Stimulated activated naive CD8-positive, alpha-beta T cell treated with anti-CD3 and anti-CD28 coated beads, Interleukin-15, Interleukin-2, amounts not matched to agents 100 ng/mL and 50 ng/mL, for 24 hours (primary cell): ENCODE measurements at regions not wholly inside any gene's neighbourhood (a gene's known extent, or its start where the extent isn't known, plus 50 kb on each side); places are given as distances from the start of the nearest gene placed in this dataset.
"Not testable (repeated sequence)": the region's sequence is repeated elsewhere in the genome, so short reads cannot be mapped to it uniquely, and the experiment has no call there.

Source experiments
- H3K27ac Mint-ChIP-seq: one replicate; pipeline ENCODE4 v1.8.0; 2021; ENCODE audit warnings: mild to moderate bottlenecking, mixed read lengths
- H3K27me3 Mint-ChIP-seq: one replicate; pipeline ENCODE4 v1.8.0; 2021; ENCODE audit warnings: mixed read lengths
- H3K36me3 Mint-ChIP-seq: one replicate; pipeline ENCODE4 v1.8.0; 2021; ENCODE audit warnings: low read depth, mixed read lengths
- H3K4me1 Mint-ChIP-seq: one replicate; pipeline ENCODE4 v1.8.0; 2021; ENCODE audit warnings: low read depth, mixed read lengths
- H3K4me3 Mint-ChIP-seq: one replicate; pipeline ENCODE4 v1.8.0; 2021; ENCODE audit warnings: mild to moderate bottlenecking, mixed read lengths
- H3K9me3 Mint-ChIP-seq: one replicate; pipeline ENCODE4 v1.8.0; 2021; ENCODE audit warnings: mixed read lengths

GRCh38 chr7:121761399-121761798, 111.6 kb upstream of the PTPRZ1 start:
- Mint-ChIP-seq H3K27me3 (no peaks in the 10 kb centered on the region), H3K9me3 (peaks cover 7% of the 10 kb centered on the region), H3K27ac (no peak overlapping the region), H3K4me1 (no peaks in the 10 kb centered on the region), H3K36me3 (no peaks in the 10 kb centered on the region), H3K4me3 (no peak overlapping the region)

- peaks cover 4% of the 10 kb centered on the region for H3K9me3 Mint-ChIP-seq
- H3K4me1 Mint-ChIP-seq = no peaks in the 10 kb centered on the region
- no peaks in the 10 kb centered on the region for H3K27me3 Mint-ChIP-seq
- H3K4me3 Mint-ChIP-seq = no peak overlapping the region
- H3K36me3 Mint-ChIP-seq = no peaks in the 10 kb centered on the region
- no peak overlapping the region for H3K27ac Mint-ChIP-seq
Observed at GRCh38 chr7:121755818-121756552, 117.0 kb upstream of the PTPRZ1 start.

- Mint-ChIP-seq H3K27ac (no peak overlapping the region), H3K27me3 (no peaks in the 10 kb centered on the region), H3K36me3 (no peaks in the 10 kb centered on the region), H3K9me3 (peaks cover 4% of the 10 kb centered on the region), H3K4me3 (no peak overlapping the region), H3K4me1 (no peaks in the 10 kb centered on the region)
Observed at GRCh38 chr7:121755286-121755685, 117.7 kb upstream of the PTPRZ1 start.

- Mint-ChIP-seq H3K4me1 (no peaks in the 10 kb centered on the region), H3K27ac (no peak overlapping the region), H3K27me3 (no peaks in the 10 kb centered on the region), H3K9me3 (peaks cover 4% of the 10 kb centered on the region), H3K36me3 (no peaks in the 10 kb centered on the region), H3K4me3 (no peak overlapping the region)
Observed at GRCh38 chr7:121753944-121754343, 119.0 kb upstream of the PTPRZ1 start.

GRCh38 chr7:121752706-121753105, 120.3 kb upstream of the PTPRZ1 start:
- H3K4me3 Mint-ChIP-seq = no peak overlapping the region

GRCh38 chr7:121748546-121748945, 124.4 kb upstream of the PTPRZ1 start:
- Mint-ChIP-seq H3K36me3 (no peaks in the 10 kb centered on the region), H3K4me3 (no peak overlapping the region), H3K27ac (no peak overlapping the region), H3K27me3 (no peaks in the 10 kb centered on the region), H3K9me3 (no peaks in the 10 kb centered on the region), H3K4me1 (no peaks in the 10 kb centered on the region)

More at GRCh38 chr7:121752706-121753105, 120.3 kb upstream of the PTPRZ1 start:
- Mint-ChIP-seq H3K36me3 (no peaks in the 10 kb centered on the region), H3K4me1 (no peaks in the 10 kb centered on the region), H3K9me3 (no peaks in the 10 kb centered on the region), H3K27me3 (no peaks in the 10 kb centered on the region), H3K27ac (no peak overlapping the region)

- no peaks in the 10 kb centered on the region for H3K27me3 Mint-ChIP-seq
- no peak overlapping the region for H3K27ac Mint-ChIP-seq
- H3K36me3 Mint-ChIP-seq = no peaks in the 10 kb centered on the region
- H3K9me3 Mint-ChIP-seq = no peaks in the 10 kb centered on the region
- no peak overlapping the region for H3K4me3 Mint-ChIP-seq
- H3K4me1 Mint-ChIP-seq = no peaks in the 10 kb centered on the region
Observed at GRCh38 chr7:121745856-121746255, 127.1 kb upstream of the PTPRZ1 start.

GRCh38 chr7:121744877-121745276, 128.1 kb upstream of the PTPRZ1 start:
- H3K27me3 Mint-ChIP-seq = no peaks in the 10 kb centered on the region
- no peaks in the 10 kb centered on the region for H3K4me1 Mint-ChIP-seq
- no peak overlapping the region for H3K4me3 Mint-ChIP-seq
- H3K27ac Mint-ChIP-seq = no peak overlapping the region
- H3K9me3 Mint-ChIP-seq = no peaks in the 10 kb centered on the region
- no peaks in the 10 kb centered on the region for H3K36me3 Mint-ChIP-seq

GRCh38 chr7:121744319-121744718, 128.6 kb upstream of the PTPRZ1 start:
- H3K27ac Mint-ChIP-seq = no peak overlapping the region
- H3K4me3 Mint-ChIP-seq = no peak overlapping the region
- H3K9me3 Mint-ChIP-seq = no peaks in the 10 kb centered on the region
- H3K27me3 Mint-ChIP-seq = no peaks in the 10 kb centered on the region
- H3K4me1 Mint-ChIP-seq = no peaks in the 10 kb centered on the region
- no peaks in the 10 kb centered on the region for H3K36me3 Mint-ChIP-seq

GRCh38 chr7:121741896-121742295, 131.1 kb upstream of the PTPRZ1 start:
- Mint-ChIP-seq H3K4me1 (no peaks in the 10 kb centered on the region), H3K36me3 (no peaks in the 10 kb centered on the region), H3K9me3 (no peaks in the 10 kb centered on the region), H3K4me3 (no peak overlapping the region), H3K27ac (no peak overlapping the region), H3K27me3 (no peaks in the 10 kb centered on the region)

GRCh38 chr7:121739465-121739864, 133.5 kb upstream of the PTPRZ1 start:
- no peak overlapping the region for H3K27ac Mint-ChIP-seq
- H3K9me3 Mint-ChIP-seq = no peaks in the 10 kb centered on the region
- no peak overlapping the region for H3K4me3 Mint-ChIP-seq
- H3K4me1 Mint-ChIP-seq = no peaks in the 10 kb centered on the region
- no peaks in the 10 kb centered on the region for H3K27me3 Mint-ChIP-seq
- H3K36me3 Mint-ChIP-seq = no peaks in the 10 kb centered on the region

- no peak overlapping the region for H3K27ac Mint-ChIP-seq
- no peaks in the 10 kb centered on the region for H3K27me3 Mint-ChIP-seq
- H3K9me3 Mint-ChIP-seq = peaks cover 8% of the 10 kb centered on the region
- no peaks in the 10 kb centered on the region for H3K4me1 Mint-ChIP-seq
- no peaks in the 10 kb centered on the region for H3K36me3 Mint-ChIP-seq
- no peak overlapping the region for H3K4me3 Mint-ChIP-seq
Observed at GRCh38 chr7:121730869-121731268, 142.1 kb upstream of the PTPRZ1 start.

GRCh38 chr7:121714559-121715303, 158.2 kb upstream of the PTPRZ1 start:
- Mint-ChIP-seq H3K27ac (no peak overlapping the region), H3K9me3 (peaks cover 6% of the 10 kb centered on the region), H3K27me3 (no peaks in the 10 kb centered on the region), H3K4me3 (no peak overlapping the region), H3K4me1 (no peaks in the 10 kb centered on the region), H3K36me3 (no peaks in the 10 kb centered on the region)

- not testable (repeated sequence) for H3K27me3 Mint-ChIP-seq, H3K27ac Mint-ChIP-seq, H3K4me1 Mint-ChIP-seq, H3K36me3 Mint-ChIP-seq, H3K4me3 Mint-ChIP-seq, H3K9me3 Mint-ChIP-seq
Observed at GRCh38 chr7:121712961-121713360, 160.0 kb upstream of the PTPRZ1 start.

GRCh38 chr7:121697731-121698316, 175.1 kb upstream of the PTPRZ1 start:
- Mint-ChIP-seq H3K27ac (no peak overlapping the region), H3K4me1 (no peaks in the 10 kb centered on the region), H3K36me3 (no peaks in the 10 kb centered on the region), H3K27me3 (no peaks in the 10 kb centered on the region), H3K4me3 (no peak overlapping the region), H3K9me3 (no peaks in the 10 kb centered on the region)
